ENCODE measurements at regions not wholly inside any gene's neighbourhood (a gene's known extent, or its start where the extent isn't known, plus 50 kb on each side); places are given as distances from the start of the nearest gene placed in this dataset.

- no peak overlapping the region for H3K27ac Mint-ChIP-seq (ENCODE audit: unreplicated experiment)
- no peak overlapping the region for H3K4me3 Mint-ChIP-seq
- TF ChIP-seq, protein P1, sequence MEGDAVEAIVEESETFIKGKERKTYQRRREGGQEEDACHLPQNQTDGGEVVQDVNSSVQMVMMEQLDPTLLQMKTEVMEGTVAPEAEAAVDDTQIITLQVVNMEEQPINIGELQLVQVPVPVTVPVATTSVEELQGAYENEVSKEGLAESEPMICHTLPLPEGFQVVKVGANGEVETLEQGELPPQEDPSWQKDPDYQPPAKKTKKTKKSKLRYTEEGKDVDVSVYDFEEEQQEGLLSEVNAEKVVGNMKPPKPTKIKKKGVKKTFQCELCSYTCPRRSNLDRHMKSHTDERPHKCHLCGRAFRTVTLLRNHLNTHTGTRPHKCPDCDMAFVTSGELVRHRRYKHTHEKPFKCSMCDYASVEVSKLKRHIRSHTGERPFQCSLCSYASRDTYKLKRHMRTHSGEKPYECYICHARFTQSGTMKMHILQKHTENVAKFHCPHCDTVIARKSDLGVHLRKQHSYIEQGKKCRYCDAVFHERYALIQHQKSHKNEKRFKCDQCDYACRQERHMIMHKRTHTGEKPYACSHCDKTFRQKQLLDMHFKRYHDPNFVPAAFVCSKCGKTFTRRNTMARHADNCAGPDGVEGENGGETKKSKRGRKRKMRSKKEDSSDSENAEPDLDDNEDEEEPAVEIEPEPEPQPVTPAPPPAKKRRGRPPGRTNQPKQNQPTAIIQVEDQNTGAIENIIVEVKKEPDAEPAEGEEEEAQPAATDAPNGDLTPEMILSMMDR (conservative IDR thresholded peaks at IDR 0.05) = no peak
- H3K36me3 Mint-ChIP-seq (ENCODE audit: low read depth) = peaks cover 14% of the 10 kb centered on the region
- no peaks in the 10 kb centered on the region for H3K4me1 Mint-ChIP-seq
- no peak for DNase-seq (ENCODE audit: low read depth, low spot score)
- peaks cover 17% of the 10 kb centered on the region for H3K9me3 Mint-ChIP-seq
- no peaks in the 10 kb centered on the region for H3K27me3 Mint-ChIP-seq (ENCODE audit: low read depth)
Measured at GRCh38 chr5:126070481-126070880, 352.7 kb upstream of the GRAMD2B start.

DNA sequence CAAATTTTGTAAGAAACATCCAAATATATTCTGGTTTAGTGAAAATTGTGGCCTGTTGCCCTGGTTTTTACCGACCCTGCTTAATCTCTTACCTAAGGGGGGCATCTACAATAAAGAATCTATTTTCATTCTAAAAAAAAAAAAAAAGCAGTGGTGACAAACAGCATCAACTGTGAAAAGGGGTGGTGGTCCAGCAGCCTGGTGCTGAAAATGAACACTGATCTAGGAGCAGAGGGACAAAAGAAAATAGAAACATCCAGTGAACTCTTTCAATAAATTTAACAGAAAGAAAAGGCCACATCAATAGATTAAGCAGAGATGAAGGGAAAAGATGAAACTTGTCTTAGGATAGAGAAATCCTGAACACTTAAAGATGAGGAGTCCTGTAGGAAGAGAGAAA lies 348.7 kb upstream of the GRAMD2B start:
- H3K27me3 Mint-ChIP-seq (ENCODE audit: low read depth) = no peaks in the 10 kb centered on the region
- peaks cover 17% of the 10 kb centered on the region for H3K36me3 Mint-ChIP-seq (ENCODE audit: low read depth)
- H3K9me3 Mint-ChIP-seq = peaks cover 17% of the 10 kb centered on the region
- no peak overlapping the region for H3K27ac Mint-ChIP-seq (ENCODE audit: unreplicated experiment)
- H3K4me1 Mint-ChIP-seq = no peaks in the 10 kb centered on the region
- TF ChIP-seq, protein P1 (conservative IDR thresholded peaks at IDR 0.05) = no peak
- no peak for DNase-seq (ENCODE audit: low read depth, low spot score)
- no peak overlapping the region for H3K4me3 Mint-ChIP-seq

GRCh38 chr5:126079266-126079665 lies 343.9 kb upstream of the GRAMD2B start:
- peaks cover 17% of the 10 kb centered on the region for H3K9me3 Mint-ChIP-seq
- no peaks in the 10 kb centered on the region for H3K4me1 Mint-ChIP-seq
- no peaks in the 10 kb centered on the region for H3K27me3 Mint-ChIP-seq (ENCODE audit: low read depth)
- TF ChIP-seq, protein P1 (conservative IDR thresholded peaks at IDR 0.05) = no peak
- DNase-seq (ENCODE audit: low read depth, low spot score) = no peak
- H3K27ac Mint-ChIP-seq (ENCODE audit: unreplicated experiment) = no peak overlapping the region
- H3K4me3 Mint-ChIP-seq = no peak overlapping the region
- H3K36me3 Mint-ChIP-seq (ENCODE audit: low read depth) = peaks cover 9% of the 10 kb centered on the region

DNA sequence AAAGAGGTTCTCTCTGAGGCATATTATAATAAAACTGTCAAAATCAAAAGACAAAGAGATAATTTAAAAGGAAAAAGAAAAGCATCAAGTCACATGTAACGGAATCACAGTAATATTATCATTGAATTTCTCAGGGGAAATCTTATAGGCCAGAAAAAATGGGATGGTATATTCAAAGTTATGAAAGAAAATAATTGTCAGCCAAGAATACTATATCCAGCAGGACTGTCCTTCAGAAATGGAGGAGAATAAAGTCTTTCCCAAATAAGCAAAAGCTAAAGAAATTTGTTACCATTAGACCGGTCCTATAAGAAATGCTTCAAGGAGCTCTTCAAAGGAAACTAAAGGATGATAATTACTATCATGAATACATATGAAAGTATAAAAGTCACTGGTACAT lies 342.0 kb upstream of the GRAMD2B start:
- H3K27me3 Mint-ChIP-seq (ENCODE audit: low read depth) = no peaks in the 10 kb centered on the region
- H3K4me3 Mint-ChIP-seq = no peak overlapping the region
- H3K36me3 Mint-ChIP-seq (ENCODE audit: low read depth) = peaks cover 14% of the 10 kb centered on the region
- TF ChIP-seq, protein P1 (conservative IDR thresholded peaks at IDR 0.05) = no peak
- no peak overlapping the region for H3K27ac Mint-ChIP-seq (ENCODE audit: unreplicated experiment)
- DNase-seq (ENCODE audit: low read depth, low spot score) = no peak
- peaks cover 17% of the 10 kb centered on the region for H3K9me3 Mint-ChIP-seq
- H3K4me1 Mint-ChIP-seq = no peaks in the 10 kb centered on the region

DNA sequence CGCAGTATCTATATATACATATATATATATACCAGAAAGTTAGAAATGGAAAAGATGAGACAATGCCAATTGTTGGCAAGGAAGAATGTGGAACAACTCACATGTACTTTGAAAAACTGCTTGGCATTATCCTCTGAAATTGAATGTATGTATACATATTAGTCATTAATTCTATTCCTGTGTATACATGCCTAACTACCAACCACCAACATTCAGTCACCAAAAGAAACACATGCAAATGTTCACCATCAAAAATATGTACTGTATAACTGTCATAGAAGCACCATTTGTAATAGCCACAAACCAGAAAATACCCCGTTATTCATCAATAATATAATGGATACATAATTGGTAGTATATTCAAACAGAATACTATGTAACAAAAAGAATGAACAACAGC lies 330.2 kb upstream of the GRAMD2B start:
- TF ChIP-seq, protein P1 (conservative IDR thresholded peaks at IDR 0.05) = no peak
- Mint-ChIP-seq H3K27ac (ENCODE audit: unreplicated experiment) (no peak overlapping the region), H3K9me3 (peaks cover 19% of the 10 kb centered on the region), H3K36me3 (ENCODE audit: low read depth) (peaks cover 19% of the 10 kb centered on the region), H3K4me1 (no peaks in the 10 kb centered on the region), H3K4me3 (no peak overlapping the region), H3K27me3 (ENCODE audit: low read depth) (no peaks in the 10 kb centered on the region)
- no peak for DNase-seq (ENCODE audit: low read depth, low spot score)

GRCh38 chr5:126093718-126094117 lies 329.5 kb upstream of the GRAMD2B start:
- Mint-ChIP-seq H3K36me3 (ENCODE audit: low read depth) (peaks cover 14% of the 10 kb centered on the region), H3K27me3 (ENCODE audit: low read depth) (no peaks in the 10 kb centered on the region), H3K4me3 (no peak overlapping the region), H3K9me3 (peaks cover 16% of the 10 kb centered on the region), H3K4me1 (no peaks in the 10 kb centered on the region), H3K27ac (ENCODE audit: unreplicated experiment) (no peak overlapping the region)
- TF ChIP-seq, protein P1 (conservative IDR thresholded peaks at IDR 0.05) = no peak
- DNase-seq (ENCODE audit: low read depth, low spot score) = no peak

Measured in neural crest cell (in vitro differentiated cells).